SK-N-SH (cell line): ENCODE measurements at regions not wholly inside any gene's neighbourhood (a gene's known extent, or its start where the extent isn't known, plus 50 kb on each side); places are given as distances from the start of the nearest gene placed in this dataset.

Source experiments
- EP300 ChIP-seq, 2 experiments: IDR thresholded peaks; 2 replicates each; pipeline versions ENCODE4 v1.4.0 to v1.6.1; 2012; ENCODE audit warnings: borderline replicate concordance in 1 of 2, low read depth in 1 of 2, low read length in 1 of 2
- RFX5 ChIP-seq: IDR thresholded peaks from 2 replicates; pipeline ENCODE4 v1.6.1; 2012; ENCODE audit warnings: mild to moderate bottlenecking, improper control_type of control experiment, low read length
- TCF12 ChIP-seq: IDR thresholded peaks from 2 replicates; pipeline ENCODE4 v1.4.0; 2012
- TF ChIP-seq, protein P1 (sequence below): fragments of 150-350 bp; IDR thresholded peaks from 2 replicates; pipeline ENCODE4 v1.6.1; 2016; ENCODE audit warnings: mild to moderate bottlenecking, low read depth, low read length

DNA sequence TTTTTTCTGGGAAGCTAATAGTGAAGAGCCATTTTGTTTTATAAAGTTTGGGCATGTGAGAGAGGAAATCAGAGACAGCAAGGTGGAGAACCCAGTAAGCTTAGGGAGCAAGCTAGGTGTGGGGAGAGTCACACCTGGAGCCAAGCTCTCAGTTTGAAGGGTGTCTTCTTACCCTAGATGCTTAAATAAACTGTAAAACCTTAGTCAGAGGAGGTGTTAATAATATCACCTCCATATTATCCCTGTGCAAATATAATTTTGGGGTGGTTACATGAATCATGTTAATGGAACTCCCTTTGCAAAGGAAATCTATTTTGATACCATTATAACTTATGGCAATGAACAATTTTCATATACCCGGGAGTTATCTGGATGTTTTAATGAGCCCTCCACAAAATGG lies 246.2 kb upstream of the PLET1 start:
- TF ChIP-seq, protein P1, sequence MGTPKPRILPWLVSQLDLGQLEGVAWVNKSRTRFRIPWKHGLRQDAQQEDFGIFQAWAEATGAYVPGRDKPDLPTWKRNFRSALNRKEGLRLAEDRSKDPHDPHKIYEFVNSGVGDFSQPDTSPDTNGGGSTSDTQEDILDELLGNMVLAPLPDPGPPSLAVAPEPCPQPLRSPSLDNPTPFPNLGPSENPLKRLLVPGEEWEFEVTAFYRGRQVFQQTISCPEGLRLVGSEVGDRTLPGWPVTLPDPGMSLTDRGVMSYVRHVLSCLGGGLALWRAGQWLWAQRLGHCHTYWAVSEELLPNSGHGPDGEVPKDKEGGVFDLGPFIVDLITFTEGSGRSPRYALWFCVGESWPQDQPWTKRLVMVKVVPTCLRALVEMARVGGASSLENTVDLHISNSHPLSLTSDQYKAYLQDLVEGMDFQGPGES = no peak
- TF ChIP-seq TCF12 (no peak), EP300 (IDR thresholded peaks at IDR 0.05; ENCODE audit: borderline replicate concordance in 1 of 2, low read depth in 1 of 2, low read length in 1 of 2) (no peak), RFX5 (no peak)
